Fibroblast of pulmonary artery (primary cell): ENCODE measurements at regions not wholly inside any gene's neighbourhood (a gene's known extent, or its start where the extent isn't known, plus 50 kb on each side); places are given as distances from the start of the nearest gene placed in this dataset.
"Not testable (repeated sequence)": the region's sequence is repeated elsewhere in the genome, so short reads cannot be mapped to it uniquely, and the experiment has no call there.

ENCODE experiments used
- DNase-seq: peaks from one replicate; pipeline ENCODE4 v3.0.0-alpha.2; 2010; ENCODE audit warnings: low read depth
- H3K4me3 ChIP-seq: replicated peaks from 2 replicates; pipeline ENCODE4 v1.5.1; 2011; ENCODE audit warnings: low read depth, mild to moderate bottlenecking, control low read depth, low read length, moderate library complexity
- TF ChIP-seq, protein P1 (sequence below): IDR thresholded peaks from 2 replicates; pipeline ENCODE4 v1.5.1; 2011; ENCODE audit warnings: mild to moderate bottlenecking, control low read depth, low read length, inconsistent platforms; ENCODE audit errors: missing control alignments

DNA sequence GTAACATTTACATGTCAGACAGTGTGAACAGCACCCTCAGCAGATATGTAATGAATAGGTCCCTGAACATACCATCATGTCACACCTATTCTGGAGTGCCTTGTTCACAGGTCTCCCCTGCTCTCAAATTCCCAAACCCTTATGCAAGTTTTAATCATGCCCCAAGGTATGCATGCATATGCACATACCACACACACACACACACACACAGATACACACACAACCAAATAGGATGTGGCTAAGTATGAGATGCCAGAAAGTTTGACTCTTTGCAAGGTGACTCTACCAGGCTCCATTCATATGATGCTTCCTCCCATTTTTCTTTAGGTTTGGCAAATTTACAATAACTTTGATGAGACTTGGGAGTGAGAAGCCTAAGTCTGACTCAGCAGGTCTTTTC lies 243.8 kb upstream of the IRAK1BP1 start:
- TF ChIP-seq, protein P1, sequence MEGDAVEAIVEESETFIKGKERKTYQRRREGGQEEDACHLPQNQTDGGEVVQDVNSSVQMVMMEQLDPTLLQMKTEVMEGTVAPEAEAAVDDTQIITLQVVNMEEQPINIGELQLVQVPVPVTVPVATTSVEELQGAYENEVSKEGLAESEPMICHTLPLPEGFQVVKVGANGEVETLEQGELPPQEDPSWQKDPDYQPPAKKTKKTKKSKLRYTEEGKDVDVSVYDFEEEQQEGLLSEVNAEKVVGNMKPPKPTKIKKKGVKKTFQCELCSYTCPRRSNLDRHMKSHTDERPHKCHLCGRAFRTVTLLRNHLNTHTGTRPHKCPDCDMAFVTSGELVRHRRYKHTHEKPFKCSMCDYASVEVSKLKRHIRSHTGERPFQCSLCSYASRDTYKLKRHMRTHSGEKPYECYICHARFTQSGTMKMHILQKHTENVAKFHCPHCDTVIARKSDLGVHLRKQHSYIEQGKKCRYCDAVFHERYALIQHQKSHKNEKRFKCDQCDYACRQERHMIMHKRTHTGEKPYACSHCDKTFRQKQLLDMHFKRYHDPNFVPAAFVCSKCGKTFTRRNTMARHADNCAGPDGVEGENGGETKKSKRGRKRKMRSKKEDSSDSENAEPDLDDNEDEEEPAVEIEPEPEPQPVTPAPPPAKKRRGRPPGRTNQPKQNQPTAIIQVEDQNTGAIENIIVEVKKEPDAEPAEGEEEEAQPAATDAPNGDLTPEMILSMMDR, result no peak
- no peak overlapping the region for H3K4me3 ChIP-seq
- DNase-seq, result no peak

DNA sequence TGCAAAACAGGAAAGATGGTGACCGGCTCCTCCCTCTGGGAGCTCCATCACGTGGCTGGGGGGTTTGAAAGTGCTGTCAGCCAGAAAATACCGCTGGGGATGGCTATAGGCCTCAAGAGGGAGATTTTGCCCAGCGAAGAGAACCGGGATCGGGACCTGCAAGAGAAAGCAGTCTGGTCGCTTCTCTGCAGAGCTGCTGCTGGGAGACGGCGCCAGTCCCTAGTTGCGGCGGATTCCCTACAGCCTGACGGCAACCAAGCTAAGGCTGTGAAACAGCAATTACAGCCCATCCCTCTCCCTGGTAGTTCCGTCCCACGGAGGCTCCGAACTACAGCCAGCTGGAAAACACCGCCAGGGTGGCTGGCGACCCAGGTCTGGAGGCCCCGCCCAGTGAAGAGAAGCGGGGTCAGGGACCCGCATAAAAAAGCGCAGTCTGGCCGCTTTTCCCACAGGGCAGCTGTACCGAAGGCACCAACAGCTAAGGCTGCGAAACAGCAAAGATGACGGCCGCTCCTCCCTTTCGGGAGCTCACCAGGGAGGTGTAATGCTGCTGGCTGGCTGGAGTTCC lies 238.1 kb upstream of the IRAK1BP1 start:
- peak overlapping the region; percentile 51 for H3K4me3 ChIP-seq
- peak; percentile 54 for DNase-seq
- TF ChIP-seq, protein P1, result no peak

GRCh38 chr6:78629836-78630235 lies 237.5 kb upstream of the IRAK1BP1 start:
- no peak for DNase-seq
- H3K4me3 ChIP-seq, result no peak overlapping the region
- TF ChIP-seq, protein P1, result no peak

DNA sequence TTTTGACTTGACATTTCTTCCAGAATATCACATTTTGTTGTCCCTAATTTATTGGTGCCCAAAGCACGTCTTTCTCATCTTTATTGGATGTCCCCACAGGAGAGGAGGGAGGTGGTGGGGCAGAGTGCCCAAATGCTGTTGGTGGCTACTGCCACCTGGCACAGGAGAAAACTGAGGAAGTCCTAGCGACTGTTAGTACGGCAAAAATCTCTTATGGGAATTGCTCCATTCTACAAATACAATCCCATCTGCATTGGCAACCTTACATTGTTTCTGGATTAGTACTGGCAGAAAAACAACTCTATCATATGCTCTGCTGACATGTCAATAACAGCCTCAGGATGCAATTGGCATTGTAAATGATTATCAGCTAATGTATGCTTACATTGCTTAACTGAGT lies 235.4 kb upstream of the IRAK1BP1 start:
- TF ChIP-seq, protein P1, result no peak
- DNase-seq, result no peak

GRCh38 chr6:78639111-78640110 lies 227.9 kb upstream of the IRAK1BP1 start:
- TF ChIP-seq, protein P1, result no peak
- no peak overlapping the region for H3K4me3 ChIP-seq
- no peak for DNase-seq

More for the DNA sequence above, 235.4 kb upstream of the IRAK1BP1 start:
- no peak overlapping the region for H3K4me3 ChIP-seq

- DNase-seq, H3K4me3 ChIP-seq: not testable (repeated sequence)
These were observed 223.4 kb upstream of the IRAK1BP1 start for GRCh38 chr6:78643976-78644375.

- not testable (repeated sequence) for H3K4me3 ChIP-seq, DNase-seq
These were observed 220.6 kb upstream of the IRAK1BP1 start for GRCh38 chr6:78646542-78647415.

- not testable (repeated sequence) for DNase-seq, H3K4me3 ChIP-seq
These were observed 201.5 kb upstream of the IRAK1BP1 start for GRCh38 chr6:78665819-78666218.
